GM23338 (cell line): ENCODE measurements at regions not wholly inside any gene's neighbourhood (a gene's known extent, or its start where the extent isn't known, plus 50 kb on each side); places are given as distances from the start of the nearest gene placed in this dataset.

Source experiments
- ATAC-seq: fragments of 200-7000 bp; cut with Tn5 transposase; 3 replicates; pipeline ENCODE4 v1.9.1; 2020
- DNase-seq: peaks from one replicate; pipeline ENCODE4 v3.0.0-alpha.2; 2015; ENCODE audit warnings: low spot score
- H2AFZ ChIP-seq: fragments of 200-600 bp; sonication (generic); 2 replicates; pipeline ENCODE4 v1.8.0; 2016; ENCODE audit warnings: antibody characterized with exemption, mild to moderate bottlenecking, moderate library complexity
- H3F3A ChIP-seq: fragments of 200-600 bp; sonication (generic); replicated peaks from 2 replicates; pipeline ENCODE4 v1.8.0; 2017; ENCODE audit warnings: antibody characterized with exemption, mixed run types, low read depth
- H3K27ac ChIP-seq: fragments of 200-600 bp; sonication (generic); 2 replicates; pipeline ENCODE4 v1.6.1; 2016; ENCODE audit warnings: low read depth
- H3K27me3 ChIP-seq: fragments of 200-600 bp; sonication (generic); 2 replicates; pipeline ENCODE4 v1.8.0; 2016; ENCODE audit warnings: mild to moderate bottlenecking, mixed run types, moderate library complexity; ENCODE audit not compliant: insufficient read depth
- H3K36me3 ChIP-seq: fragments of 200-600 bp; sonication (generic); 2 replicates; pipeline ENCODE4 v1.8.0; 2016; ENCODE audit warnings: mild to moderate bottlenecking; ENCODE audit not compliant: insufficient read depth
- H3K4me1 ChIP-seq: fragments of 200-600 bp; sonication (generic); 2 replicates; pipeline ENCODE4 v1.8.0; 2016; ENCODE audit warnings: mild to moderate bottlenecking, moderate library complexity; ENCODE audit not compliant: insufficient read depth
- H3K4me2 ChIP-seq: fragments of 200-600 bp; sonication (generic); 2 replicates; pipeline ENCODE4 v1.7.1; 2017; ENCODE audit warnings: mixed run types
- H3K4me3 ChIP-seq: fragments of 200-600 bp; sonication (generic); 2 replicates; pipeline ENCODE4 v1.6.1; 2016; ENCODE audit warnings: mixed run types
- H3K79me2 ChIP-seq: fragments of 200-600 bp; sonication (generic); replicated peaks from 2 replicates; pipeline ENCODE4 v1.8.0; 2017; ENCODE audit warnings: mild to moderate bottlenecking; ENCODE audit not compliant: insufficient read depth
- H3K9me2 ChIP-seq: fragments of 200-600 bp; sonication (generic); 2 replicates; pipeline ENCODE4 v1.8.0; 2017; ENCODE audit not compliant: insufficient read depth
- H4K20me1 ChIP-seq: fragments of 200-600 bp; sonication (generic); replicated peaks from 2 replicates; pipeline ENCODE4 v1.8.0; 2017; ENCODE audit warnings: mild to moderate bottlenecking; ENCODE audit not compliant: insufficient read depth
- H3K27ac Mint-ChIP-seq: 2 replicates; pipeline ENCODE4 v1.8.0; 2020; ENCODE audit warnings: inconsistent platforms, mild to moderate bottlenecking, moderate library complexity, mixed read lengths
- H3K27me3 Mint-ChIP-seq: 3 replicates; pipeline ENCODE4 v1.8.0; 2022; ENCODE audit warnings: low read depth, mild to moderate bottlenecking, moderate library complexity, mixed read lengths, inconsistent platforms; ENCODE audit not compliant: insufficient read depth, poor library complexity
- H3K36me3 Mint-ChIP-seq: 3 replicates; pipeline ENCODE4 v1.8.0; 2021; ENCODE audit warnings: low read depth, mild to moderate bottlenecking, inconsistent platforms, moderate library complexity, mixed read lengths
- H3K4me1 Mint-ChIP-seq: 3 replicates; pipeline ENCODE4 v1.8.0; 2020; ENCODE audit warnings: mild to moderate bottlenecking, inconsistent platforms, mixed read lengths
- H3K4me3 Mint-ChIP-seq: 3 replicates; pipeline ENCODE4 v1.8.0; 2021; ENCODE audit warnings: moderate library complexity, mild to moderate bottlenecking, inconsistent platforms, mixed read lengths
- H3K9me3 Mint-ChIP-seq: 3 replicates; pipeline ENCODE4 v1.8.0; 2020; ENCODE audit warnings: moderate library complexity, mild to moderate bottlenecking, inconsistent platforms, mixed read lengths
- CREB1 ChIP-seq: fragments of 250-450 bp; sonication (Bioruptor Pico); IDR thresholded peaks from 2 replicates; pipeline ENCODE4 v1.5.0; 2020; ENCODE audit warnings: low read depth, mild to moderate bottlenecking, moderate library complexity
- ETS1 ChIP-seq: IDR thresholded peaks from 2 replicates; pipeline ENCODE4 v1.6.1; 2016; ENCODE audit warnings: antibody characterized with exemption
- JUNB ChIP-seq: IDR thresholded peaks from one replicate; pipeline ENCODE4 v1.6.1; 2016; ENCODE audit warnings: antibody characterized with exemption; ENCODE audit not compliant: unreplicated experiment
- NANOG ChIP-seq: IDR thresholded peaks from 2 replicates; pipeline ENCODE4 v1.6.1; 2016; ENCODE audit warnings: antibody characterized with exemption, borderline replicate concordance
- POLR2AphosphoS5 ChIP-seq: IDR thresholded peaks from 2 replicates; pipeline ENCODE4 v1.6.1; 2016; ENCODE audit warnings: antibody characterized with exemption, low read depth
- STAT1 ChIP-seq: IDR thresholded peaks from one replicate; pipeline ENCODE4 v1.6.1; 2016; ENCODE audit warnings: antibody characterized with exemption; ENCODE audit not compliant: unreplicated experiment
- ZNF114 ChIP-seq: fragments of 250-450 bp; sonication (Bioruptor Pico); IDR thresholded peaks from 2 replicates; pipeline ENCODE4 v1.5.0; 2020; ENCODE audit warnings: mild to moderate bottlenecking, moderate library complexity
- ZNF462 ChIP-seq: fragments of 250-450 bp; sonication (Bioruptor Pico); IDR thresholded peaks from 2 replicates; pipeline ENCODE4 v1.5.0; 2020; ENCODE audit warnings: mild to moderate bottlenecking, moderate library complexity
- TF ChIP-seq, protein P1 (sequence below), 2 experiments: fragments of 200-600 bp in 1 of 2; sonication (generic) in 1 of 2; conservative IDR thresholded peaks; 2 replicates each; pipeline versions ENCODE4 v1.5.1 to v1.6.1; 2016 to 2017; ENCODE audit warnings: antibody characterized with exemption in 2 of 2, low read depth in 2 of 2, mild to moderate bottlenecking in 2 of 2, moderate library complexity in 1 of 2

- no peak for TF ChIP-seq ZNF462 (CRISPR knock-in tag)
- TF ChIP-seq, protein P1, sequence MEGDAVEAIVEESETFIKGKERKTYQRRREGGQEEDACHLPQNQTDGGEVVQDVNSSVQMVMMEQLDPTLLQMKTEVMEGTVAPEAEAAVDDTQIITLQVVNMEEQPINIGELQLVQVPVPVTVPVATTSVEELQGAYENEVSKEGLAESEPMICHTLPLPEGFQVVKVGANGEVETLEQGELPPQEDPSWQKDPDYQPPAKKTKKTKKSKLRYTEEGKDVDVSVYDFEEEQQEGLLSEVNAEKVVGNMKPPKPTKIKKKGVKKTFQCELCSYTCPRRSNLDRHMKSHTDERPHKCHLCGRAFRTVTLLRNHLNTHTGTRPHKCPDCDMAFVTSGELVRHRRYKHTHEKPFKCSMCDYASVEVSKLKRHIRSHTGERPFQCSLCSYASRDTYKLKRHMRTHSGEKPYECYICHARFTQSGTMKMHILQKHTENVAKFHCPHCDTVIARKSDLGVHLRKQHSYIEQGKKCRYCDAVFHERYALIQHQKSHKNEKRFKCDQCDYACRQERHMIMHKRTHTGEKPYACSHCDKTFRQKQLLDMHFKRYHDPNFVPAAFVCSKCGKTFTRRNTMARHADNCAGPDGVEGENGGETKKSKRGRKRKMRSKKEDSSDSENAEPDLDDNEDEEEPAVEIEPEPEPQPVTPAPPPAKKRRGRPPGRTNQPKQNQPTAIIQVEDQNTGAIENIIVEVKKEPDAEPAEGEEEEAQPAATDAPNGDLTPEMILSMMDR (conservative IDR thresholded peaks at IDR 0.05; ENCODE audit: low read depth in 2 of 2): no peak
- no peak for TF ChIP-seq CREB1 (CRISPR knock-in tag)
Measured at GRCh38 chr3:110628650-110629301, 442.8 kb upstream of the NECTIN3 start (continued).

- Mint-ChIP-seq H3K4me3 (no peak overlapping the region), H3K27me3 (no peaks in the 10 kb centered on the region), H3K36me3 (peaks cover 2% of the 10 kb centered on the region; the same call in 1 of the 3 replicates), H3K27ac (no peak overlapping the region), H3K9me3 (peaks cover 9% of the 10 kb centered on the region; the same call in 2 of the 3 replicates), H3K4me1 (peaks cover 6% of the 10 kb centered on the region; the same call in 2 of the 3 replicates)
- H3K4me2 ChIP-seq: no peak overlapping the region
- H3K4me3 ChIP-seq: no peak overlapping the region
- H3K9me2 ChIP-seq: peaks cover 14% of the 10 kb centered on the region; the same call in 1 of the 2 replicates
- H3K27ac ChIP-seq: no peak overlapping the region
- 0 out of 2 replicates have a peak overlapping the region, but pooled peaks have one; percentile 10 for H2AFZ ChIP-seq
- 0 out of 2 replicates have a peak, but pooled peaks cover 4% of the 10 kb centered on the region for H3K4me1 ChIP-seq
- H3K36me3 ChIP-seq: no peaks in the 10 kb centered on the region
- ATAC-seq (no peak), DNase-seq (no peak)
- no peaks in the 10 kb centered on the region for H3K27me3 ChIP-seq
- no peaks in the 10 kb centered on the region for H4K20me1 ChIP-seq
- H3K79me2 ChIP-seq: no peaks in the 10 kb centered on the region
- no peaks in the 10 kb centered on the region for H3F3A ChIP-seq
- TF ChIP-seq CREB1 (CRISPR knock-in tag) (no peak), ETS1 (no peak), POLR2AphosphoS5 (no peak), NANOG (no peak), JUNB (no peak), ZNF114 (CRISPR knock-in tag) (no peak), STAT1 (no peak)
Measured at GRCh38 chr3:110629917-110630316, 441.7 kb upstream of the NECTIN3 start.
